Endothelial cell of umbilical vein (primary cell): ENCODE measurements at regions not wholly inside any gene's neighbourhood (a gene's known extent, or its start where the extent isn't known, plus 50 kb on each side); places are given as distances from the start of the nearest gene placed in this dataset.
"Not testable (repeated sequence)": the region's sequence is repeated elsewhere in the genome, so short reads cannot be mapped to it uniquely, and the experiment has no call there.

Experiments used
- CTCF ChIP-seq, 2 donors: IDR thresholded peaks; 1 replicate in 1 of 2; 2 replicates in 1 of 2; pipeline ENCODE4 v1.5.1; 2011; ENCODE audit warnings: low read length in 2 of 2, mild to moderate bottlenecking in 2 of 2, moderate library complexity in 2 of 2, control low read depth in 1 of 2, inconsistent platforms in 1 of 2, low read depth in 1 of 2; ENCODE audit not compliant: insufficient read depth in 1 of 2; ENCODE audit errors: extremely low read depth in 1 of 2
- EZH2 ChIP-seq: IDR thresholded peaks from 2 replicates; pipeline ENCODE4 v1.6.1; 2012; ENCODE audit warnings: borderline replicate concordance, low read depth, mild to moderate bottlenecking, moderate library complexity, low read length, inconsistent platforms; ENCODE audit not compliant: severe bottlenecking
- MAX ChIP-seq: IDR thresholded peaks from 2 replicates; pipeline ENCODE4 v1.6.1; 2011; ENCODE audit not compliant: insufficient read depth, insufficient read length
- POLR2A ChIP-seq: IDR thresholded peaks from 2 replicates; pipeline ENCODE4 v1.6.1; 2012; ENCODE audit warnings: low read depth, mild to moderate bottlenecking, control low read depth, low read length
- POLR2AphosphoS5 ChIP-seq: IDR thresholded peaks from 2 replicates; pipeline ENCODE4 v1.6.1; 2012; ENCODE audit warnings: low read depth, mild to moderate bottlenecking, control low read depth, low read length, moderate library complexity; ENCODE audit not compliant: insufficient read depth

- not testable (repeated sequence) for TF ChIP-seq POLR2A; CTCF (IDR thresholded peaks at IDR 0.05; ENCODE audit: extremely low read depth in 1 of 2, insufficient read depth in 1 of 2, low read depth in 1 of 2, low read length in 2 of 2); MAX; POLR2AphosphoS5; EZH2
Measured at GRCh38 chr4:147168200-147168599, 222.5 kb upstream of the TTC29 start.
